GM12878 (cell line): ENCODE measurements at regions not wholly inside any gene's neighbourhood (a gene's known extent, or its start where the extent isn't known, plus 50 kb on each side); places are given as distances from the start of the nearest gene placed in this dataset.

ENCODE experiments used
- ATAC-seq: fragments of 200-7000 bp; cut with Tn5 transposase; 3 replicates; pipeline ENCODE4 v1.9.1; 2020; ENCODE audit warnings: mild to moderate bottlenecking, moderate library complexity
- BruUV-seq: library from RNA; stranded (reverse); fragments of 400-500 nt; replicated peaks from 2 replicates; lab custom pipeline; 2021; lab: Mats Ljungman, UMichigan
- CTCF ChIA-PET: fragments of 300-600 bp; sonication (Branson Sonifier 250); formaldehyde crosslinking; extraction: SDS; loops from one replicate; lab custom pipeline; 2021; ENCODE audit warnings: inconsistent platforms; lab: Yijun Ruan, JAX
- POLR2A ChIA-PET: fragments of 350-600 bp; formaldehyde crosslinking; extraction: SDS; loops from one replicate; lab custom pipeline; 2021; ENCODE audit warnings: inconsistent platforms; lab: Charles Lee
- RAD21 ChIA-PET: fragments of 300-600 bp; sonication (Branson Sonifier 250); formaldehyde crosslinking; loops from one replicate; lab custom pipeline; 2023; ENCODE audit warnings: antibody characterized with exemption; ENCODE audit not compliant: unreplicated experiment; lab: Charles Lee
- SMC1A ChIA-PET: fragments of 300-600 bp; sonication (Branson Sonifier 250); formaldehyde crosslinking; loops from one replicate; lab custom pipeline; 2023; ENCODE audit not compliant: unreplicated experiment, uncharacterized antibody; lab: Charles Lee
- DNase-seq: peaks from one replicate; pipeline ENCODE4 v3.0.0-alpha.2; 2011; ENCODE audit warnings: low read depth, low spot score
- FAIRE-seq: peaks from 3 replicates; lab custom pipeline; 2011; peaks lifted over from hg19 to GRCh38; lab: Jason Lieb, UNC
- H2AFZ ChIP-seq: 2 replicates; pipeline ENCODE4 v1.6.0; 2011; ENCODE audit warnings: low read depth, low read length, control low read depth; ENCODE audit not compliant: control insufficient read depth
- H3K27ac ChIP-seq: 2 replicates; pipeline ENCODE4 v1.5.1; 2011; ENCODE audit warnings: control low read depth; ENCODE audit not compliant: control insufficient read depth, insufficient read depth
- H3K27me3 ChIP-seq, 2 experiments: replicated peaks in 1 of 2; 2 replicates each; pipeline versions ENCODE4 v1.6.0 to v1.6.1; 2011; ENCODE audit warnings: low read length in 1 of 2; ENCODE audit not compliant: control insufficient read depth in 2 of 2, insufficient read depth in 2 of 2
- H3K36me3 ChIP-seq, 2 experiments: 2 replicates each; pipeline ENCODE4 v1.5.1; 2011; ENCODE audit warnings: low read length in 1 of 2; ENCODE audit not compliant: control insufficient read depth in 2 of 2, insufficient read depth in 2 of 2
- H3K4me1 ChIP-seq: 2 replicates; pipeline ENCODE4 v1.6.1; 2011; ENCODE audit warnings: mild to moderate bottlenecking, low read length, moderate library complexity, mixed read lengths; ENCODE audit not compliant: control insufficient read depth, insufficient read depth
- H3K4me2 ChIP-seq: 2 replicates; pipeline ENCODE4 v1.6.0; 2011; ENCODE audit warnings: control low read depth; ENCODE audit not compliant: control insufficient read depth, insufficient read depth
- H3K4me3 ChIP-seq: fragments of 200-600 bp; sonication (generic); 2 replicates; pipeline ENCODE4 v1.5.1; 2016
- H3K79me2 ChIP-seq: 2 replicates; pipeline ENCODE4 v1.6.0; 2011; ENCODE audit warnings: low read length; ENCODE audit not compliant: control insufficient read depth, insufficient read depth
- H3K9ac ChIP-seq: 2 replicates; pipeline ENCODE4 v1.8.0; 2011; ENCODE audit warnings: low read length, control low read depth, mixed read lengths; ENCODE audit not compliant: control insufficient read depth, insufficient read depth
- H3K9me3 ChIP-seq: replicated peaks from 3 replicates; pipeline ENCODE4 v1.5.1; 2011; ENCODE audit warnings: mild to moderate bottlenecking, low read length; ENCODE audit not compliant: control insufficient read depth, insufficient read depth
- H4K20me1 ChIP-seq: 2 replicates; pipeline ENCODE4 v1.6.0; 2011; ENCODE audit not compliant: control insufficient read depth, insufficient read depth
- EED ChIP-seq: sonication (generic); IDR thresholded peaks from 2 replicates; pipeline ENCODE4 v1.6.1; 2016; ENCODE audit warnings: antibody characterized with exemption, low read depth
- GATAD2B ChIP-seq: fragments of 450-650 bp; conservative IDR thresholded peaks from 2 replicates; pipeline ENCODE4 v1.6.1; 2017; ENCODE audit warnings: low read depth, mild to moderate bottlenecking, moderate library complexity
- JUND ChIP-seq: IDR thresholded peaks from 2 replicates; pipeline ENCODE4 v1.6.1; 2012; ENCODE audit warnings: low read depth, mild to moderate bottlenecking, low read length, improper control_type of control experiment, moderate library complexity
- KAT2A ChIP-seq: conservative IDR thresholded peaks from 2 replicates; pipeline ENCODE4 v1.6.1; 2011; ENCODE audit warnings: low read depth, low read length; ENCODE audit not compliant: control insufficient read depth
- NFYA ChIP-seq: IDR thresholded peaks from 2 replicates; pipeline ENCODE4 v1.6.1; 2011; ENCODE audit warnings: low read depth, mild to moderate bottlenecking, low read length, improper control_type of control experiment, borderline replicate concordance
- NFYB ChIP-seq: IDR thresholded peaks from 2 replicates; pipeline ENCODE4 v1.6.1; 2011; ENCODE audit warnings: low read depth, mild to moderate bottlenecking, low read length, improper control_type of control experiment, moderate library complexity; ENCODE audit not compliant: insufficient read depth
- POU2F2 ChIP-seq: IDR thresholded peaks from 3 replicates; pipeline ENCODE4 v1.6.1; 2011; ENCODE audit warnings: low read depth, mild to moderate bottlenecking, low read length, borderline replicate concordance
- SMAD1 ChIP-seq: fragments of 450-650 bp; IDR thresholded peaks from 2 replicates; pipeline ENCODE4 v1.6.1; 2018; ENCODE audit warnings: mild to moderate bottlenecking, low read depth; ENCODE audit not compliant: partially characterized antibody
- SUPT20H ChIP-seq: IDR thresholded peaks from 2 replicates; pipeline ENCODE4 v1.6.1; 2011; ENCODE audit warnings: low read depth, mild to moderate bottlenecking, low read length, moderate library complexity, borderline replicate concordance; ENCODE audit not compliant: control insufficient read depth
- TCF7 ChIP-seq: IDR thresholded peaks from 2 replicates; pipeline ENCODE4 v1.6.1; 2014; ENCODE audit warnings: antibody characterized with exemption, borderline replicate concordance
- ZNF217 ChIP-seq: fragments of 450-650 bp; IDR thresholded peaks from 2 replicates; pipeline ENCODE4 v1.6.1; 2017; ENCODE audit warnings: antibody characterized with exemption, mild to moderate bottlenecking
- ZNF24 ChIP-seq: fragments of 450-650 bp; IDR thresholded peaks from 2 replicates; pipeline ENCODE4 v1.6.1; 2017; ENCODE audit warnings: antibody characterized with exemption, mild to moderate bottlenecking
- ZSCAN29 ChIP-seq: fragments of 450-650 bp; IDR thresholded peaks from 2 replicates; pipeline ENCODE4 v1.6.1; 2017; ENCODE audit warnings: mild to moderate bottlenecking, moderate library complexity
- ZZZ3 ChIP-seq: IDR thresholded peaks from 2 replicates; pipeline ENCODE4 v1.6.1; 2011; ENCODE audit warnings: low read depth; ENCODE audit not compliant: control insufficient read depth, insufficient read length
- WGBS: methylation state at CpG from one replicate; pipeline ENCODE4 v1.1.6; 2016; ENCODE audit warnings: low lambda C conversion rate; ENCODE audit not compliant: insufficient replicate concordance, insufficient coverage; ENCODE audit errors: missing lambda C conversion rate; 5-methylcytosine and 5-hydroxymethylcytosine counted together
- in situ Hi-C: fragments of 300-500 bp; cut with MboI; formaldehyde crosslinking; loops from 9 replicates; pipeline ENCODE4 v1.14.3; 2018; ENCODE audit warnings: mixed read lengths
- intact Hi-C: fragments of 100-400 bp; cut with micrococcal nuclease; formaldehyde crosslinking; loops from one replicate; pipeline ENCODE4 v1.14.2; 2022; ENCODE audit not compliant: unreplicated experiment
- TF ChIP-seq, protein P1 (sequence below): IDR thresholded peaks from 2 replicates; pipeline ENCODE4 v1.6.1; 2012; ENCODE audit warnings: low read depth, low read length, improper control_type of control experiment
- TF ChIP-seq, protein P2 (sequence below): IDR thresholded peaks from 2 replicates; pipeline ENCODE4 v1.6.1; 2012; ENCODE audit warnings: improper control_type of control experiment, low read depth, low read length; ENCODE audit not compliant: insufficient replicate concordance

- TF ChIP-seq, protein P1, sequence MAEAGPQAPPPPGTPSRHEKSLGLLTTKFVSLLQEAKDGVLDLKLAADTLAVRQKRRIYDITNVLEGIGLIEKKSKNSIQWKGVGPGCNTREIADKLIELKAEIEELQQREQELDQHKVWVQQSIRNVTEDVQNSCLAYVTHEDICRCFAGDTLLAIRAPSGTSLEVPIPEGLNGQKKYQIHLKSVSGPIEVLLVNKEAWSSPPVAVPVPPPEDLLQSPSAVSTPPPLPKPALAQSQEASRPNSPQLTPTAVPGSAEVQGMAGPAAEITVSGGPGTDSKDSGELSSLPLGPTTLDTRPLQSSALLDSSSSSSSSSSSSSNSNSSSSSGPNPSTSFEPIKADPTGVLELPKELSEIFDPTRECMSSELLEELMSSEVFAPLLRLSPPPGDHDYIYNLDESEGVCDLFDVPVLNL, result no peak
- TF ChIP-seq EED (no peak), ZNF217 (no peak)
- TF ChIP-seq, all 136 proteins: peak for 0
Observed at GRCh38 chr9:24731754-24732153, 186.1 kb upstream of the IZUMO3 start (continued).

DNA sequence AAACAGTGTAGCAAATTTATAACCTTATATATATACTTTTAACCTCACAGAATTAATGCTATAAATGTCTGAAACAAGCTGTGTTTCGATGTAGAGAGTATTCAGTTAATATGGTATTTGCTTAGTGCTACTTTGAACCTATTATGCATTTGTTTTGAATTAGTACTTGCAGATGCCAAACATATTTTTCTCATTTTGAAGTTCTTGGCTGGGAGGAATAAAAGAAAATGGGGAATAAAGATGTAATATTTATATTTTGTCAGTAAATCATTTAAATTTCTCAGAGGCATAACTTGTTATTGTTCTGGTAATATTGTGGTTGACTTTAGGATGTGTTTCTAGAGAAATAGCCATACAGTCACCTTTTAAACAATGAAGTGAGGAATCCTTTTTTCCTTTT lies 175.9 kb upstream of the IZUMO3 start:
- H3K9ac ChIP-seq, result no peak overlapping the region
- no peaks in the 10 kb centered on the region for H4K20me1 ChIP-seq
- ATAC-seq (no peak), DNase-seq (no peak), FAIRE-seq (no peak)
- no peak overlapping the region for H3K27ac ChIP-seq
- ChIA-PET SMC1A (no interaction called here), POLR2A (no interaction called here), CTCF (no interaction called here), RAD21 (no interaction called here)
- intact Hi-C loops (no loop called here), in situ Hi-C loops (no loop called here)
- H3K4me2 ChIP-seq, result no peak overlapping the region
- H3K4me1 ChIP-seq, result no peaks in the 10 kb centered on the region
- H2AFZ ChIP-seq, result no peak overlapping the region
- H3K9me3 ChIP-seq, result no peaks in the 10 kb centered on the region
- H3K79me2 ChIP-seq, result no peaks in the 10 kb centered on the region
- H3K36me3 ChIP-seq, result no peaks in the 10 kb centered on the region
- no peaks in the 10 kb centered on the region for H3K27me3 ChIP-seq
- H3K4me3 ChIP-seq, result no peak overlapping the region
- 4% methylated on average over 1 of the region's 1 CpG for WGBS
- BruUV-seq, result no TSS peak
- TF ChIP-seq TCF7 (no peak), SMAD1 (no peak), ZSCAN29 (no peak), POU2F2 (no peak), ZNF24 (no peak), NFYA (no peak), EED (no peak), NFYB (no peak), KAT2A (no peak), ZZZ3 (no peak), JUND (no peak), GATAD2B (no peak), SUPT20H (no peak)
- TF ChIP-seq, protein P2, sequence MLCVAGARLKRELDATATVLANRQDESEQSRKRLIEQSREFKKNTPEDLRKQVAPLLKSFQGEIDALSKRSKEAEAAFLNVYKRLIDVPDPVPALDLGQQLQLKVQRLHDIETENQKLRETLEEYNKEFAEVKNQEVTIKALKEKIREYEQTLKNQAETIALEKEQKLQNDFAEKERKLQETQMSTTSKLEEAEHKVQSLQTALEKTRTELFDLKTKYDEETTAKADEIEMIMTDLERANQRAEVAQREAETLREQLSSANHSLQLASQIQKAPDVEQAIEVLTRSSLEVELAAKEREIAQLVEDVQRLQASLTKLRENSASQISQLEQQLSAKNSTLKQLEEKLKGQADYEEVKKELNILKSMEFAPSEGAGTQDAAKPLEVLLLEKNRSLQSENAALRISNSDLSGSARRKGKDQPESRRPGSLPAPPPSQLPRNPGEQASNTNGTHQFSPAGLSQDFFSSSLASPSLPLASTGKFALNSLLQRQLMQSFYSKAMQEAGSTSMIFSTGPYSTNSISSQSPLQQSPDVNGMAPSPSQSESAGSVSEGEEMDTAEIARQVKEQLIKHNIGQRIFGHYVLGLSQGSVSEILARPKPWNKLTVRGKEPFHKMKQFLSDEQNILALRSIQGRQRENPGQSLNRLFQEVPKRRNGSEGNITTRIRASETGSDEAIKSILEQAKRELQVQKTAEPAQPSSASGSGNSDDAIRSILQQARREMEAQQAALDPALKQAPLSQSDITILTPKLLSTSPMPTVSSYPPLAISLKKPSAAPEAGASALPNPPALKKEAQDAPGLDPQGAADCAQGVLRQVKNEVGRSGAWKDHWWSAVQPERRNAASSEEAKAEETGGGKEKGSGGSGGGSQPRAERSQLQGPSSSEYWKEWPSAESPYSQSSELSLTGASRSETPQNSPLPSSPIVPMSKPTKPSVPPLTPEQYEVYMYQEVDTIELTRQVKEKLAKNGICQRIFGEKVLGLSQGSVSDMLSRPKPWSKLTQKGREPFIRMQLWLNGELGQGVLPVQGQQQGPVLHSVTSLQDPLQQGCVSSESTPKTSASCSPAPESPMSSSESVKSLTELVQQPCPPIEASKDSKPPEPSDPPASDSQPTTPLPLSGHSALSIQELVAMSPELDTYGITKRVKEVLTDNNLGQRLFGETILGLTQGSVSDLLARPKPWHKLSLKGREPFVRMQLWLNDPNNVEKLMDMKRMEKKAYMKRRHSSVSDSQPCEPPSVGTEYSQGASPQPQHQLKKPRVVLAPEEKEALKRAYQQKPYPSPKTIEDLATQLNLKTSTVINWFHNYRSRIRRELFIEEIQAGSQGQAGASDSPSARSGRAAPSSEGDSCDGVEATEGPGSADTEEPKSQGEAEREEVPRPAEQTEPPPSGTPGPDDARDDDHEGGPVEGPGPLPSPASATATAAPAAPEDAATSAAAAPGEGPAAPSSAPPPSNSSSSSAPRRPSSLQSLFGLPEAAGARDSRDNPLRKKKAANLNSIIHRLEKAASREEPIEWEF, result no peak
